ENCODE measurements at regions not wholly inside any gene's neighbourhood (a gene's known extent, or its start where the extent isn't known, plus 50 kb on each side); places are given as distances from the start of the nearest gene placed in this dataset.

DNA sequence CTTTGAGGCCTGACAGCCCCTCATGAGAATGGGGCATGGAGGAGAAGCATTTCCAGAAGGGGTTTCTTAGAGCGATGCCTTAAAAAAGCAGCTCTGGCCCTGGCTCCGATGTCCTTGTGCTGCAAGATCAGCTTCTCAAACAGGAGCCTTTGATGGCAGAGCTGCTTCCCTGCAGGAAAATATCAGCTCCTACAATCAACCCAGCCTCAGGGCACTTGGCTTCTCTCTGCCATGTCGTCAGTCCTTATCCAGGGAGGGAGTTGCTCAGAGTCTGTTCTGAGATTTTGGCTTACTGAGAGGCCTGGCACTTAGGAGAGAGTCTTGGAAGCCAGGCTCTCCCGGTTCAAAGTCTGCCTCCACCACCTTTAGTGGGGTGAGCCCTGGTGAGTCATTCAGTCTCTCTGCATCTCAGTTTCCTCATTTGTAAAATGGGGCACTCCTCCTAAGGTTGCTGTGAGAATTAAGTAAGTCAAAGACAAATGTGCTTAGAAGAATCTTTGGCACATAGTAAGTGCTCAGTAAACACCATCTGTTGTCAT lies 184.4 kb downstream of the HAPSTR1 start:
- no peak for TF ChIP-seq EZH2 (IDR thresholded peaks at IDR 0.05; ENCODE audit: borderline replicate concordance, low read length)
- TF ChIP-seq, protein P1, sequence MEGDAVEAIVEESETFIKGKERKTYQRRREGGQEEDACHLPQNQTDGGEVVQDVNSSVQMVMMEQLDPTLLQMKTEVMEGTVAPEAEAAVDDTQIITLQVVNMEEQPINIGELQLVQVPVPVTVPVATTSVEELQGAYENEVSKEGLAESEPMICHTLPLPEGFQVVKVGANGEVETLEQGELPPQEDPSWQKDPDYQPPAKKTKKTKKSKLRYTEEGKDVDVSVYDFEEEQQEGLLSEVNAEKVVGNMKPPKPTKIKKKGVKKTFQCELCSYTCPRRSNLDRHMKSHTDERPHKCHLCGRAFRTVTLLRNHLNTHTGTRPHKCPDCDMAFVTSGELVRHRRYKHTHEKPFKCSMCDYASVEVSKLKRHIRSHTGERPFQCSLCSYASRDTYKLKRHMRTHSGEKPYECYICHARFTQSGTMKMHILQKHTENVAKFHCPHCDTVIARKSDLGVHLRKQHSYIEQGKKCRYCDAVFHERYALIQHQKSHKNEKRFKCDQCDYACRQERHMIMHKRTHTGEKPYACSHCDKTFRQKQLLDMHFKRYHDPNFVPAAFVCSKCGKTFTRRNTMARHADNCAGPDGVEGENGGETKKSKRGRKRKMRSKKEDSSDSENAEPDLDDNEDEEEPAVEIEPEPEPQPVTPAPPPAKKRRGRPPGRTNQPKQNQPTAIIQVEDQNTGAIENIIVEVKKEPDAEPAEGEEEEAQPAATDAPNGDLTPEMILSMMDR (conservative IDR thresholded peaks at IDR 0.05 in 1 of 2, IDR thresholded peaks at IDR 0.05 in 1 of 2; ENCODE audit: extremely low read depth in 1 of 2, insufficient read depth in 1 of 2, low read depth in 1 of 2, low read length in 2 of 2): no peak
